HG03045 (cell line): ENCODE measurements at regions not wholly inside any gene's neighbourhood (a gene's known extent, or its start where the extent isn't known, plus 50 kb on each side); places are given as distances from the start of the nearest gene placed in this dataset.

Experiments
- ATAC-seq: cut with Tn5 transposase; IDR thresholded peaks from one replicate; pipeline ENCODE4 v1.9.1; 2021; ENCODE audit warnings: mild to moderate bottlenecking, moderate library complexity; ENCODE audit not compliant: unreplicated experiment

DNA sequence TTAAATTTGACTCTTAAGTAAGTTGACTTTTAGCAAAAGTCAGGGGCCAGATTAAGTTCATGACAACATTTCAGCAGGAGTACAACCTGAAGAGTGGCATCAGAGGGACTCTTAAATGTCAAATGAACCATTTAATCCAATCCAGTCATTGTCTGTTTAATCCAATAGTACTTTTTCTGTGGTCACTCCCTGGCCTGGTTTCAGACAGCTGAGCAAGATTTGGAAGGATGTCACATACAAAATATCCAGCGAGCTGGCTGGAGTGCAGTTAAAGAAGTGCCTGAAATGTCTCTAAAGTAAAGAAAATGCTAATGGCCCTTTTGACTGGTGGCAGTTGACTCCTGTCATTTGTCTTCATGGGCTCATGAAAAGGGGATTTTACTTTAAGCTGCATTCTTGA, 1082.1 kb downstream of the AACS start:
- ATAC-seq, result no peak

- ATAC-seq, result no peak
Observed at GRCh38 chr12:126156806-126157574, 1091.8 kb downstream of the AACS start.

GRCh38 chr12:126157575-126157966, 1092.3 kb downstream of the AACS start:
- no peak for ATAC-seq

GRCh38 chr12:126159139-126159538, 1093.9 kb downstream of the AACS start:
- no peak for ATAC-seq

DNA sequence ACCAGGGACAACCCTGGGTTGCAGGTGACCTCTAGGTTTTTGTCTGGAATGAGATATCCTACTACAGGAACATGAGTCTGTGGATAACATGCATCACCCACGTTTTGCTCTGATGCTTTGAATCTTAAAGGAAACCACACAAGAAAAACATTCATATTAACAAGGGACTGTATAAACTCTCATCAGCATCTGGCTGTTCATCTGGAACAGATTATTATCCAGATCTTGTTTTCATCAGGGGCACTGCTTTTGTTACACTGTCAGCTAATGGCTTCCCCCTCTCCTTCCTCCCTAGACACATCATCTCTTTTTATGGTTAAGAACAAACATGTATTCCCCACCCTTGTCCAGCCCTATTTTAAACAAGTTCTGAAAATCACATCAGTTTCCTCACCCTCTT, 1095.7 kb downstream of the AACS start:
- no peak for ATAC-seq

- no peak for ATAC-seq
Observed at GRCh38 chr12:126163984-126164383, 1098.7 kb downstream of the AACS start.

- no peak for ATAC-seq
Observed at GRCh38 chr12:126171937-126172559, 1106.8 kb downstream of the AACS start.

DNA sequence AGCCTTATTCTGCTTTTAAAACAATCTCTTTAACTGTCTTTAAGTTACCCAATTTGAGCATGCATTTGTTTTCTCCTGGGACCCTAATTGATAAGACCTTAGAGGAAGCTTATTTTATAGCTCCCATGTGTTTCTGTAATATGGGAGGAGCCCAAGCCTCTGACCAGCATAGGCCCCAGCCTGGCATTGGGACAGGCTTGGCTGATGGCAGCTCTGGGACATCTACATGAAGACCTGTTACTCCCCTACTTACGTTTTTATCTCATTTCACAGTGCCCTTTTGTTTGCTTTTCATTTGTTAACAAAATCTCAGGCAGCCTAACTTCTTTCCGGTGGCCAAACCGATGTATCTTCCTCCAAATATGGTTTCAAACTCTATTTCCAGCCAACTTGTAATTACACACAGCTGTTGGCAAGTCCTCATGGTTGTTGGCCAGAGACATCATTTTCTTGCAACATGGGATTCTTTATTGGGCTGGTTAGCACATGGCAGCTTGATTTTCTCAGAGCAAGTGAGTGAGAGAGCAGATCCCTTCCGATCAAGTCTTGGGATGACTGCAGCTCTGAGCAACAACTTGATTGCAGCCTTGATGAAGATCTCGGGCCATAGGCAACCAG, 1117.5 kb downstream of the AACS start:
- ATAC-seq, result no peak

GRCh38 chr12:126185025-126185424, 1119.8 kb downstream of the AACS start:
- no peak for ATAC-seq

- no peak for ATAC-seq
Observed at GRCh38 chr12:126189856-126190255, 1124.6 kb downstream of the AACS start.

- no peak for ATAC-seq
Observed at GRCh38 chr12:126191031-126191891, 1126.0 kb downstream of the AACS start.

GRCh38 chr12:126191949-126192348, 1126.7 kb downstream of the AACS start:
- no peak for ATAC-seq

GRCh38 chr12:126193190-126193589, 1128.0 kb downstream of the AACS start:
- no peak for ATAC-seq

DNA sequence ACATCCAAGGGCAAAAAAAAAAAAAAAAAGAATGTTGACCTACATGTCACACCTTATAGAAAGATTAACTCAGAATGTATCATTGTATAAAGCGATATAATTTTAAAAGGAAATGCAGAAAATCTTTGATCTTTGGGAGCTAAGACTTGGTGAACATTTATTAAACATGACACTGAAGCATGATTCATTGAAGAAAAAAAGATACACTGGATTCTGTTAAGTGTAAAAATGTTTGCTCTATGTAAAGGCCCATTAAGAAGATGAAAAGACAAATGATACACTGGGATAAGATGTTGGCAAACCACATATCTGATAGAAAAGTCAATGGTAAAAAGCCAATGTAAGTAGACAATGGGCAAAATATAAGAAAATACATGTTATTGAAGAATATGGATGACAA, 1131.0 kb downstream of the AACS start:
- ATAC-seq, result no peak

- ATAC-seq, result no peak
Observed at GRCh38 chr12:126198516-126198915, 1133.3 kb downstream of the AACS start.

DNA sequence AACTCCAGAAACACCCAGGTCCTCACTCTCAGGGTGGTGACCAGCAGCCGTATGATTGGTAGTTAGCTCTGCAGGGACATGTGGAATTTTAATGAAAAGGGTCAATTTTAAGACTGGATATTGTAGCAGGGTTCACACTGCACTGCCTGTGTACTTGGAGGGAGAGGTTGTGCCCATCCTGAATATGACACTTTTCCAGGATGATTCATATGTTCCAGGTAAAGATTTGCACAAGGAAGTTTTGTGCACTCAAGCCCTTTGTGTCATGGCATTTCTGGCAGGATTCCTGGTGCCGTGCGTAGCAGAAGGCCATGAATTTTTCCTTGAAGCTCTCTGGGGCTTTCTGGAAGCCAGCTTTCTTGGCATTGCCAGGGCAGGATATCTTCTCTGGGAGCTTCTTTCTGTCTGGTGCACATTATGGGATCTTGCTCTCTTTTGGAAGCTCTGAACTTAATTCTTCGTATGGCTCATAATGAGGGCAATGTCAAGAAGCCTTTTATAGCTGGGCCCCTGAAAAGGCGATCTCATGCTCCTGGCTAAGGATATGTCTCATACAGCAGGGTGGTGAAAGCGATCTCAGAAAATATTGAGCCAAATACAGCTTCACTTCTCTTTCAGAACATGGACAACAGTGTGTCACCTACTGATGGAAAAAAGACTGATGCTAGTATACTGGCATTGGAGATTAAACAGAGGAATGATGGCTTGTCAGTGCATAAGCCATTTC, 1133.9 kb downstream of the AACS start:
- no peak for ATAC-seq

DNA sequence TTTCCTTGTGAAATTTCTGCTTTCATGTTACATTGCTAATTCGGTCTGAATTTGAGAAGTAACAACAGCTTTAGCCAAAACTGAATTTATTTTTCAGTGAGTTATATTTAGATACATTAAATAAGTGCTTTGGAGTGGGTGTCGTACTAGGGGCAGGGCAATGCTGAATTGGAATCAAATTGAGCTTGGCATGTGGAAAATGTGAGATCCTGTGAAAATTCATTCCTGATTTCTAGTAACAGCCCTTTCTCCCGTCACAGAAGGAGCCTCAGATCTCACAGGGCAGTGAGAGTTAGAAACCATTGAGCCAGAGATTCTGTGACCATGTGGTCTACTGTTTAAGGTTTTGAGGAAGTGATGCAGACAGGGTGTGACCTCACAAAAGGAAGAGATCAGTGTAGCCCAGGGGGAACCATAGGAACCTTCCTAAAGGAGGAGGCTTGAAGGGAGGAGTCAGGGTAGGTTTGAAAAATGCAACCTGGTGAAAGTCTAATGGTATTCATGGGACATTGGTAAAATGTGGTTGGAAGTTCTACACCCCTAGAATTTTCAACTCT, 1136.8 kb downstream of the AACS start:
- ATAC-seq, result no peak

DNA sequence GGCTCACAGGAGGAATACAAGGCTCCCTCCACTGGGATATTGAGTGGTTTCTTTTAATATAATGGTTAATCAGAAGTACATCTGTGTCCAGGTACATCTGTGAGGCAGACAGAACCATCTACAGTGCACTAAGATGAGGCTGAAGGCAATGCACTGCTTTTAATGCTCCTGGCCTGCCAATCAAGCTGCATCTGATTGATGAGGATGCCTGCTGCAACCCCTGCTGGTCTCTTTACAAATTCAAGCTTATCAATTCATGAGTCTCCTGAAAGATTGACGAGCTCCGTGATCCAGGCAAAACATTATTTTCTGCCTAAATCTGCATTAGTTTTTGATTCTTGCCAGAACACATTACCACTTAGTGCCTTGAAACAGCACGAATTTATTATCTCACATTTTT, 1139.1 kb downstream of the AACS start:
- no peak for ATAC-seq

GRCh38 chr12:126210026-126210425, 1144.8 kb downstream of the AACS start:
- no peak for ATAC-seq

DNA sequence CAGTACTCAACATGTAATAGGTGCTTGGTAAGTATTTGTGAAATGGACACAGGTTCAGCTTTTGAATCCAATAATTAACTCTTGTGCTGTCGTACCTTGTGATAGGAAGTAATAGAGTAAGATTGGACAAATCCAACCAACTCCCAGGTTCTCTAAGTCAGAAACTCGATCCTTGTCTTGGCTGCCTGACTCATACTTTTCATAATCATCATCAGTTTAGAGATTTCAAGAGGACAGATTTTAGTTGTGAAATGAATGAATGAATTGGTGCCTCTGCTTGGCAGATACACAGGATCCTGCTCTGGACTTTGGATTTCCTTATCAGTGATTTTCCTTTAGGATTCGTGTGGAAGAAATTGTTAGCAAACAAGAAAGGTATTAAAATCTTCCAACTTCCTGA, 1145.2 kb downstream of the AACS start:
- no peak for ATAC-seq
